Esophagus squamous epithelium (tissue), 4 donors: ENCODE measurements at regions not wholly inside any gene's neighbourhood (a gene's known extent, or its start where the extent isn't known, plus 50 kb on each side); places are given as distances from the start of the nearest gene placed in this dataset.

Source experiments
- CTCF ChIP-seq, 6 experiments: fragments of 450-650 bp in 4 of 6; fragments of 200-600 bp in 2 of 6; sonication (generic) in 2 of 6; IDR thresholded peaks; one replicate each; pipeline ENCODE4 v1.5.1; 2016 to 2019; ENCODE audit warnings: antibody characterized with exemption in 6 of 6, mild to moderate bottlenecking in 4 of 6, moderate library complexity in 4 of 6
- POLR2A ChIP-seq, 4 donors: fragments of 450-650 bp; IDR thresholded peaks; one replicate each; pipeline ENCODE4 v1.6.1; 2017; ENCODE audit warnings: antibody characterized with exemption in 4 of 4, mild to moderate bottlenecking in 4 of 4, moderate library complexity in 3 of 4

DNA sequence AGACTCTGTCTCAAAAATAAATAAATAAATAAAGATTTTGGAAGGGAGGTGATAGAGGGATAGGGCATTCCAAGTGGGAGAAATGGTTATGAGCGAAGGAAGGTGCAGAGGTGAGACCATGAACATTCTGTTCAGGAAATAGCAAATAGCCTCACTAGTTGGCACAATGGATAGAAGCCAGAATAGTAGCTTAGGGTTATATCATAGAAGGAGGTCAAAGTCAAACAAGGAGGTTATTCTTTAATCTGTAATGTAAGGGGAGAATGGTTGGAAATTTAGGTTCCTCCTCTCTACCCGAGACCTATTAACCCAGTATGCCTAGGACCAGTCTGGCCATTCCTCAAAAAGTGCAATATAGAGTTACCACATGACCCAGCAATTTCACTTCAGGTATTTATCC, 275.8 kb downstream of the MN1 start:
- TF ChIP-seq CTCF (IDR thresholded peaks at IDR 0.05) (no peak), POLR2A (IDR thresholded peaks at IDR 0.05) (no peak)
